ENCODE measurements at regions not wholly inside any gene's neighbourhood (a gene's known extent, or its start where the extent isn't known, plus 50 kb on each side); places are given as distances from the start of the nearest gene placed in this dataset.

GRCh38 chr1:234708700-234709395 is 98.9 kb upstream of the IRF2BP2 start:
- DNase-seq: no peak

- DNase-seq: peak; percentile 77
Measured at GRCh38 chr1:234707641-234708040, 97.7 kb upstream of the IRF2BP2 start.

- DNase-seq: no peak
Measured at GRCh38 chr1:234706931-234707330, 97.0 kb upstream of the IRF2BP2 start.

- DNase-seq: no peak
Measured at GRCh38 chr1:234706199-234706598, 96.2 kb upstream of the IRF2BP2 start.

- DNase-seq: no peak
Measured at GRCh38 chr1:234705615-234706014, 95.6 kb upstream of the IRF2BP2 start.

- no peak for DNase-seq
Measured at GRCh38 chr1:234704106-234704887, 94.3 kb upstream of the IRF2BP2 start.

GRCh38 chr1:234702342-234703000 is 92.5 kb upstream of the IRF2BP2 start:
- DNase-seq: no peak

- DNase-seq: no peak
Measured at GRCh38 chr1:234701737-234702341, 91.9 kb upstream of the IRF2BP2 start.

- peak; percentile 69 for DNase-seq
Measured at GRCh38 chr1:234699795-234700665, 90.1 kb upstream of the IRF2BP2 start.

GRCh38 chr1:234698686-234699085 is 88.7 kb upstream of the IRF2BP2 start:
- no peak for DNase-seq

- no peak for DNase-seq
Measured at GRCh38 chr1:234697741-234698140, 87.8 kb upstream of the IRF2BP2 start.

- peak; percentile 22 for DNase-seq
Measured at GRCh38 chr1:234697015-234697414, 87.0 kb upstream of the IRF2BP2 start.

GRCh38 chr1:234696148-234696576 is 86.2 kb upstream of the IRF2BP2 start:
- DNase-seq: no peak

GRCh38 chr1:234694661-234695060 is 84.7 kb upstream of the IRF2BP2 start:
- DNase-seq: no peak

- DNase-seq: no peak
Measured at GRCh38 chr1:234692966-234693580, 83.1 kb upstream of the IRF2BP2 start.

- peak; percentile 61 for DNase-seq
Measured at GRCh38 chr1:234691567-234691966, 81.6 kb upstream of the IRF2BP2 start.

GRCh38 chr1:234690872-234691271 is 80.9 kb upstream of the IRF2BP2 start:
- no peak for DNase-seq

- DNase-seq: no peak
Measured at GRCh38 chr1:234689236-234689635, 79.3 kb upstream of the IRF2BP2 start.

- DNase-seq: no peak
Measured at GRCh38 chr1:234687011-234687410, 77.0 kb upstream of the IRF2BP2 start.

- no peak for DNase-seq
Measured at GRCh38 chr1:234686035-234686434, 76.1 kb upstream of the IRF2BP2 start.

- DNase-seq: peak; percentile 36
Measured at GRCh38 chr1:234684856-234685255, 74.9 kb upstream of the IRF2BP2 start.
